ENCODE measurements at regions not wholly inside any gene's neighbourhood (a gene's known extent, or its start where the extent isn't known, plus 50 kb on each side); places are given as distances from the start of the nearest gene placed in this dataset.

DNA sequence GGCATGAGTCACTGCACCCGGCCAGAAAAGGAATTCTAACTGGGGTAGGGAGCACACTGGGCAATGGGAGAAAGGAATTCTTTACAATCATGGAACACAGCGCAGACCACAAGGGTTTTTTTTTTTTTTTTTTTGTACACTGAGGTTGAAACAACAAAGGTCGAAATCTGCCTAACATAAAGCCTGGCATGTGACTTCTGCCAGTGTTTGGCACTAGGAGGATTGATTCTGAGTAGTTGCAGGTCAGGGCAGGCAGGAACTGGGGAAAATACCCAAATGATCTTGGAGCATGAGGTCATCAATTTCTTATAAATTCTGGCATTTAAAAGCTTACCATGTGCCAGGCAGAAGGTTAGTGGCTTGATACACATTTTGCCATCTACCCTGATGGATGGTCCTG is 202.0 kb upstream of the SNX19 start:
- DNase-seq: no peak

DNA sequence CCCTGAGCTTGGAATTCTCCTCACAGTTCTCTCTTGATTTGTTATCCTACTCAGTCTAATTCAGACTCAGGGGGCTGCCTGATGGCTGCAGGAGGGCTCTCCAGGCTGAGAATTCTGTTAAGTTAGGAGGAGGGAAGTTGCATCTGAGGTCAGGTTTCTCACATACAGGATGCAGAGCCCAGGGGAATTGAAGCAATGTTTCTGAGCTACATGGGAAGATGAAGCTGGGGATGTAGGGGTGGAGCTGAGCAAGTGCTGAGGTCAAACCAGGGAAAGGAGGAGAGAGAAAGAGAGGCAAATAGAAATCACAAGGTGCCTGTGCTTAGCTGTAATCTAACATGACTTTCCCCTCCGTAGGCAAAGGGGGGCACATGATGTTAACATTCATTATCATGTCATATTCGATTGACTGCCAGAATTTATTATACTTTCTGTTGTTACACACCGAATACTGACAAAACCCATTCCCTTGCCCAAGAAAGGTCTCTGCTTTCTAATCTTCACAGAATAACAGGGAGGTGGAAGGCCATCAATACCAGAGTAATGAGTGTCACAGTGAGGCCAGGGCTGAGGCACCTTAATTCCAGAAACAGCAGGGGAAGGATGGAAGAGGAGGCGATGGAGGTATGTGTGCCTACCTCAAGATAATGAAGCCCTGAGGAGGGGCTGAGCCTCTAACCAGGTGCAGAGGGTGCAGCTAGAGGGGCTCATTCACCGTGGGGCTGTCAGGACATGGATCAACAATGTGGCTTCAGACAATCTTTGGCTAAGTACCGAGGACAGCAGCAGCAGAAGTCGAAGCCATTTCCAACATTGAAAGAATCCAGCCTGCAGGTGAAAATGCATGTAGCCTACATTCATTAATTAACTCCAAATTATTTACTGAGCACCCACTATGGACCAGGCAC is 205.4 kb upstream of the SNX19 start:
- DNase-seq: no peak

DNA sequence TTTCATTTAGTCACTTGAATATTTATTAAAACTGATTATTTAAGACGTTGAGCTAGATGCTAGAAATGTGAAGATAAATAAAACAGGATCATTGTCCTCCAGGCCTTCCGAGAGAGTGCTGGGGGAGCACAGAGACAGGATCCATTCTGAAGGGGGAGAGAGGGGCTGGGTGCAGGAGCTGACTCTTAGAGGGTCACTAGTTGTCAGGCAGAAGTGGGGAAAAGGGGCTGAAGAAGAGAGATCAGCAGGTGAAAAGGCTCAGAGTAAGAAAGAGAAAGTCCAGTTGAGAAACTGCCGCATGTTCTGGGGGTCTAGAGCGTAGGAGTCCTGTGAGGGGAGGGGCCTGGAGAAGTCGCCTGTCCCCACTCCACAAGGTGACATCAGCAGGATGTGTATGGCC is 206.2 kb upstream of the SNX19 start:
- no peak for DNase-seq

DNA sequence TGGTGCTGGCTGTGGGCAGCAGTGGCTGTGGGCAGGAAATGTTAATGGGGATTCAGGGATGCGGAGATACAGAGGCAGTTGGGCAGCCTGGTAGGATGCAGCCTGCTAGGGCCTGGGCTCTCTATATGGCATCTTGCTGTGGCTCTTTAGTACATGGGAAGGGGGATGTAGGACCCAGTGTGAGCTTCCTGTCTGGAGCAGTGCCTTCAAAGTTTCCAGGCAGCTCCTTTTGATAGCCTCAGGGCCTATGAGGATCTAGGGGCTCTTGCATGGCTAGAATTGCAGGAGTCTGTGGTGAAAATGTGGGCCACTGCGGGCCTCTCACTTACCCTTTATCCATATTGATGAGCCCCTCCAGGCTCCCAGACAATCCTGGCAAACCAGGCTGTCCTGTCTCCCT is 213.2 kb upstream of the SNX19 start:
- no peak for DNase-seq

DNA sequence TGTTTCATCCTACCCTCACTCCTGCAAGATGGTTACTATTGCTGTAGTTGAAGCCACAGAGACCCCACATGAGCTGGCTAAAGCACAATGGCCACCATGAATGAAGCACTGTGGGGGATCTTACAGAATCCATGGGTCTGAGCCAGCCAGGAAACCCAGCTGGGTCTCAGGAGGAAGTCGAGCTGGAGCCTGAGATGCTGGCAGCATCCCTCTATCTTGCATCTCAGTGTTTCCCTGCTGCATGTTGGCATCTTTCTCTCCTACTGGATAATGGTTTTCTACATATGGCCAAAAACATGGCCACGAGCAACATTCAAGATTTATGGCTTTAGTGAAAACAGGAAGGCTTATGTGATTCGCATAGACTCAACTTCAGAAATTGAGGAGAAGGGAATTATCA is 219.3 kb upstream of the SNX19 start:
- peak in 1 of 56 donors; percentile 1 for DNase-seq

DNA sequence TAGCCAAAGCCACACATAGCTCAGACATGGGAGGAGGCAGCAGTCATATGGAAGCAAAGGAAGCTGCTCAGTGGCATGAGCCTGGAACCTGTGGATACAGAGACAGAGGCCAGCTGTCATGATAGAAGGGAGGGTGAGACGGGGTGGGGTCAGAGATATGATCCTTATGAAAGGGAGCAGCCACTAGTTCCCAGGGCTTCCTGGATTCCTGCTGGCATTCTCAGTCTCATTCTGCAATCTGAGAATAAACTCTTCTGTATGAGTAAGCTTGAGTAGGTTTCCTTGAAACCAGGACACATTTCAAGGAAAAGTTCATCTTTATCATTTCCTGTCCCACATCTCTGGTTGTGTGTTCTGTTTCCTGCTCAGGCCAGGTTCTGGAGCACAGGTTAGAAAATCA is 220.2 kb upstream of the SNX19 start:
- no peak for DNase-seq

DNA sequence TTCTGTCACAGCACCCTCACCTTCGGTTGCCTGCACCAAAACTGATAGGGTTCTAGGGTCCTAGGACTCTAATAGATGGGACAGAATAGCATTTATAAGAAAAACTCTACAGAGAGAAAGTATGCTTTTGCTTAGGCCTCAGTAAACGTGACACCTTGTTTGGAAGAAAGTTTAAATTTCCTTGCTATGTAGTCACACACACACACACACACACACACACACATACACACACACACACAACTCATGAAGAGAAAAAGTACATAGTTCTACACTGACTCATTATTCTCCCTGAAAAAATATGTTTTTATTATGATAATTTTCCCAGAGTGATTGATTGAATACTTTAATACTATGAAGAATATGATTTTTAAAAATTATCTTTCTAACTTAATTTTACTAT is 220.8 kb upstream of the SNX19 start:
- DNase-seq: no peak

DNA sequence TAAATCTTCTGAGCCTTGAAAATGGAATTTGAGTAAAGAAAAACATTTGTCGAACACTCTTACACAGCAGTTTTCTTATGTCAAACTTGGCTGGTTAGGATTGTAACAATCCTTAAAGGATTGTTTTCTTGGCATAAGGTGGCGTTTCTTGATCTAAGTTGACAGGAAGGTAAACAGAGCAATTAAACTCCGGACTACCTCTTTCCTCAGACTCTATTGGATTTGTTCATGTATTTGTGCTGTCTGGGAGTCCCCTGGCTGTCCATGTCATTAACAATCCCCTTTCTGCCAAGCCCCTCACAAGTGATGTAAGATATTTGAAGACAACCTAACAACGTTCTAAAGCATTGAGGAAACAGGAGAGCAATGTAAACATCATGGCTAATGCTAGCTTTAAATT is 222.5 kb upstream of the SNX19 start:
- DNase-seq: no peak

DNA sequence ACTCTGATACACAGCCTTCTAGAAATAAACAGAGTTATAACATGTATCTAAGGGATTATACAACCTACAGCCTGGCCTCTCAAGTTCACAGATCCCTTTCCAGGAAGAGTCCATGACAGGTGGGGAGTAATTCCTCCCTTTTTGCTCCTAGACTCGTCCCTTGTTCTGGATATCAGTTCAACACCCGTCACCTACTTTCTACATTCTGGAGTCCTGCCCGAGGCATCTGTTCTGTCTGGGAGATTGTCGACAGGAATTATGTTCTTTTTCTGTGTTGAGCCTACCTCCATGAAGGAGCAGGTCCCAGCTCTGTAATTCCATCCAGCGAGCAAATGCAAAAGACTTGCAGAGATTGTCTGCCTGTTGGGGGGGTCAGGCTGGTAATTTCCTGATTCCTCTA is 224.6 kb upstream of the NTM start:
- DNase-seq: no peak

DNA sequence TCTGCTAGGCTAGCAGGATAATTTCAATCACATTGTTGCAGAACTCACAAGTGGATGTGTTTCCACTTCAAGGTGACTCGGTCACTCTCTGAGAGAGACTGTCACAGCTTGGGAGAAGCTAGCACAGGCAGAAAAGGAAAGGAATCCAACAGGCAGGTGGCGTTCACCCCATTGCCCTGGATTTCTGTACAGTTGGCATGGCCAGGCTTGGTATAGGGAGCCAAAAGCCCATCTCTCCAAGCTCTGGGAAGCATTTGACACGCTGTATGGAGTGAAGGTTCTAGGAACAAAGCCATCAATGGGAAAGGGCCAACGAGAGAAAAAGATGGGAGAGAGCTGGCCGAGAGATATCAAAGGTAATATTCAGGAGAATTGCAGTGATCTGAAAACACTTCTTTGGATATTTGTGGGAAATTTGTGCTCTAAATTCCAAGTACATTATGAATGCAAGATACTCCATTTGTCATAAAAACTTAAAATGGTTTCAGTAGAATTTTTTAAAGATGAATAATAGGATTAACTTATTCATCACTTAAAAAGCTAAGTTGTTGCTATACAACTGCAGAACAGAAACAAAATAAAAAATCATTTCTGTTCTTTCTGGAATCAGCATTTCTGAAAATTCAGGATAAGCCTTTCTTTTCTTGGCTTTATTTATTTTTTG is 223.5 kb upstream of the NTM start:
- DNase-seq: no peak

DNA sequence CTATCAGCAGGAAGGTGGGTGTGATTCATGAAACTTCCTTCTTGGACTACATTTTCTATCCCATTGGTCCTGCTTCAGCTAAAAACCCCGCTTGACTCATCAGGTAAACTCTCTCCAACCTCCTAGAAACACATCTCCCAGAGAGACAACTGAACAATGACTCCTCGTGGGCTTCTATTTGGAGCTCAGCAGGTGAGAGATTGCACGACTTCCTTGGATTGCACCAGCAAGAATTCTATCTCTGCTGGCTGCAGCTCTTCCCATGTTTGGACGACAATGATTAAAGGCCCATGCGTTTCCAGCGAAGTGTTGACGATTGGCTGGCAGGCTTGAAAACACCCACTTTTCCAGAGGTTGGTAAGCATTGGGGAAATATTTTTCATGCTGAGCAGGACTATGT is 216.1 kb upstream of the NTM start:
- no peak for DNase-seq

DNA sequence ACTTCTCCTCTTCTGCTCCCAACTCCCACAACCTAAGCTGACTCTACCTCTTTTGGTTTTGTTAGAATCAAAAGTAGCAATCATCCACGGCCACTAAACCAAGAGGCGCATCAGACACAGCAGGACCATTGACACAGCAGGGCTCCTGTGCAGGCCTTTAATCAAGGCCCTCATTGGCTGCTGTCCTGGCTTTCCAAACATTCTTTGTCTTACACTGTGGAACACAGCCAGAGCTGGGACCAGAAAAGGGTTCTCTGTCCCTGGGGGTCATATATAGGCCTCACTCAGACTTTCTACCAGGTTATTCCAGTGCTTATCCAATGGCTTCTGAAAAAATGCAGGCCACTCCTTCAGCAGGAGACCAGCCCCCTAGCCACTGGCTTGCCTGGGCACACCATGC is 212.7 kb upstream of the NTM start:
- peak in 9 of 56 donors; percentile 2 to 37 (median 16) for DNase-seq

DNA sequence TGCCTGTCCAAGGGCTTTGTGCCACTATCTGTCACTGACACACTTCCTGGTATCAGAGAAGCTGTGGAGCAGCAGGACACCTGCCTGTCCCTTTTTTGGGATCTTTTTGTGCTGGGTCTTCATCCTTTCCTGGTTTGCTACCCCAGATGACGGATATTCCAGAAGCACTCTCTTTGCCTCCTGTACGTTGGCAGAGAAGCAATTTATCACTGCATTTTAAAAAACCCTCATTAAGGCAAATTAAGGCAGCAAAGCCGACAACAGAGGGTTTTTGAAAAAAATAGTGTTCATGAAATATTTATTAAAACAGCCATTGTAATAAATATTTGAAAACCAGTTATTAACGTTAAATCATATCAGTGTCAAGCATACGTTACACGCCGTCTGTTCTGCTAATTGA is 209.6 kb upstream of the NTM start:
- DNase-seq: no peak

DNA sequence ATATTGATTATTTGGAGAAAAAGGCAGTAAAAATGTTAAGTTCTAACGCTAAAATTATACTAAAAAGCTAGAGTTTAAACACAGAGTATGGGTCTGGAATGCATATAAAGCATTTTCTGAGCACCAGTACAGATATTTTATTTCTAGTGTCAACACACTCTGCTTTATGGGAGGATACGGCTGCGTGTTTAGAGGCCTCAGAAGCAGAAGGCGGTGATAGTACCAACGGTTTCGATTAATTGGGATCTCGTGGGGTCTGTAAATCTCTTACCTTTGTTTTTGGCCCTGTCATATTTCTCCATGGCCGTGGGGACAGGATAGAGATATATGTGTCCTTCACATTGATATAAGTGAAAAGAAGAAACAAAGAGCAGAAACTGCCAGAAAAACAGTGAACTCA is 206.8 kb upstream of the NTM start:
- no peak for DNase-seq

DNA sequence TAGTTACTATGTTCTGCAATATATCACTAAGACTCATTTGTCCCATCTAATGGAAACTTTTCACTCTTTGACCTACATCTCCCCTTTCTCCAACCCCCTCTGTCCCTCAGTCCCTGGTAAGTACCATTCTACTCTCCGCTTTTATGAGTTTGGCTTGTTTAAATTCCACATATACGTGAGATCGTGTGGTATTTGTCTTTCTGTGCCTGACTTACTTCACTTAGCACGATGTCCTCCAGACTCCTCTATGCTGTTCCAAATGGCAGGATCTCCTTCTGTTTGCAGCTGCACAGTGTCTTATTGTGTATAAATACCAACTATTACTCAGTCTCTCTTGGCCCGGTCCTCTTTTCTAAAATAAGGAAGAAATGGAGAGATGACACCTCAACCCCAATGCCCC is 205.4 kb upstream of the NTM start:
- DNase-seq: no peak

DNA sequence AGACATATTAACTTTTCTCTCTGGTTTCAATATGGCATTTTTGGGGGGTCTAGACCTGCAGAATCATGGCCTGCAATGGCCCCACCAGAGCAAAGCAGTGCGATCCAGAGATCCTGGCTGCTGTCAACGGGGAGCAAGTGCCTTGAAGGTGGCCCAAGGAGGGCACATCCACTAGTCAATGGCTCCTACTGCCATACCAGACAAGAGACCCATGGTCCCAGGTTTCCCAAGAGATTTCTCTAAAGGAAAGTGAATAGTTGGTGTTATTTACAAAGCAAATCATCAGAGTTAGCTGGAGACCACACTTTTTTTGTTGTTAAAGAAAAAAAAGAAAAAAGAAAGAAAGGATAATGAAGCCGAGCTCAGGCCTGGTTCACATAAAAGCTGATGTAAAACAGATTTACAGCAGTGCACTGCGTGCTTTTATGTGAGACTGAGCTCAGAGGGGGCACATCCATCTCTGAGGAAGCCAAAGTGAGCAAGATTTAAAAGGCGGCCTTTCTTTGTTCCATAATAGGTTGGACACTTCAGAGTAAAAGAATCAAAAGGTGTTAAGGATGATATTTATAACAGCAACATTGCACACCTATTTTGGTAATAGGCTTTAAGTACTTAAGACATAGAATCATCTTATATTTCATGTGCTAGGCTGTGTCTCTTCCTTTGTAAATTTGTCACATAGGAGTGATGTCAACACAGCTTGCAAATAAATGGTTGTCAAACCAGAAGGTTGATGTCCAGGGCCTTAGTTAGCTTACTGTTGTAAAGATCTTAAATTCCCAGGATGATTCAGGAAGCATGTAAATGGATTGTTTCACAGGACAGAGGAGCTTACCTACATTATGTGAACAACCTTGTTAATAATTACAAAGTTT is 201.3 kb upstream of the NTM start:
- DNase-seq: no peak

DNA sequence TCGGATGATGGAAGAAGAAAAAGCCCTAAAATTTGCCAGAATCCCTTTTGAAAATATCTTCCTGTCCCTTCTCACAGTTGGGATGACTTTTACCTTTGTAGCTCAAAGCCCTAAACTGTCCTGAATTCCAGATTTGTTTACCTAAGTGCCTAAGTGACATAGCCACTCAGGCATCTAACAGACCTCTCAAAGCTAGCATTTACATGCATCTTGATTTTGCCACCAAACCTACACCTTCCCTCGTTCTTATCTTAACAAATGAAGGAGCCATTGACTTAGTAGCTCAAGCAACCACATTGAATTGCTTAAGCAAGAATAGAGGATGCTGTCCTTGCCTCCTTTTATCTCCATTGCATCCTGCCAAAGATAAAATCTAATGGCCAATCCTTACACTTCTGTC is 198.4 kb upstream of the NTM start:
- no peak for DNase-seq

DNA sequence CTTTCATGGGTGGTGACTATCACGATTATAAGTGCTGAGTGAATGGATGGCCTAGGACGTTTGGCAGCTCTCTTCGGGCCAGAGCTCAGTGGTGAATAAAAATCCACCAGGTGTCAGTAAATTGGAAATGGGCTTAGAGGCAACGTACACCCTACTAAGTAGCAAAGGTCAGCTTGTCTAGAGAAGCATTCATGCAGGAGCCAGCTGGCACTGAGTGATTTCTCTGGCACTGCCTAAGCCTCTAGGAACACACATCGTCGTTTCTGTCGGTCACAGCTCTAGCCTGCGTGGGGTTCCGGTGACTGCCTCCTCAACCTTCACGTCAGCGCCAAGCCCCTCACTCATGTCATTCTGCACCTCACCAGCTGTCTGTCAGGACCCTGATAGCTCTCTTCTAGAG is 192.4 kb upstream of the NTM start:
- no peak for DNase-seq

DNA sequence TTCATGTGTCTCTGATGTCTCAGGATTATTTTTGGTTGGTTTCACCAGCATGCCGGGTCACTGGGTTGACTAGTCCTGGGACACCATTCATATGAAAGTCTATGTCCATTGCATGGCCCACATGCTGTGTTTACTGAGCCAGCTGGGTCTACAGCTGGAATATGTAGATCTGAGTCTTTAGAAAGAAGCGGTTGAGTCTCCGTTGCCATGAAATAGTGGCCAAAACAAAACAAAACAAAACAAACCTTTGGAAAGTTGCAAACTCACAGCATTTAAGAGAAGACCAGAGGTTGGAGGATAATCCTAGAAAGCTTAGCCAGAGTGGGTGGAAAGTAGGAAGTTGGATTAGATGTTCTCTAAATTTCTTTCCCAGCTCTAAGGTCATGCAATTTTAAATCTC is 191.8 kb upstream of the NTM start:
- DNase-seq: no peak

DNA sequence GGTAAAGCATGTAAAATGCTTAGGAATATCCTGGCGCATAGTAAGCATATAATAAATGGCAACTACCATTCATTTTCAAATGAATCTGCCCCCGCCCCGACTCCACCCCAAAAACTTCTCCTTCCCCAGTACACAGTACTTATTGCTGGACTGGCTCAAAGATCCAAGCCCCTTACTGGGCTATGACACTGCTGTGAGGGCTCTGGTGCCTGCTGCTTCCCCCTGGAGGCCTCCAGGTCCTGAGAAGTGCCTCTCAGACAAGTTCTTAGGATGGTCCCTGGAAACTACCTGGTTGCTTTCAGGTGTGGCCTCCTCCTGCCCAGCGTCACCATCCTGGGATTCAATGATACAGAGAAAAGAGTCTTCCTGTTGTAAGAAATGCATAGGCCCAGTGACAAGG is 190.6 kb upstream of the NTM start:
- no peak for DNase-seq

DNA sequence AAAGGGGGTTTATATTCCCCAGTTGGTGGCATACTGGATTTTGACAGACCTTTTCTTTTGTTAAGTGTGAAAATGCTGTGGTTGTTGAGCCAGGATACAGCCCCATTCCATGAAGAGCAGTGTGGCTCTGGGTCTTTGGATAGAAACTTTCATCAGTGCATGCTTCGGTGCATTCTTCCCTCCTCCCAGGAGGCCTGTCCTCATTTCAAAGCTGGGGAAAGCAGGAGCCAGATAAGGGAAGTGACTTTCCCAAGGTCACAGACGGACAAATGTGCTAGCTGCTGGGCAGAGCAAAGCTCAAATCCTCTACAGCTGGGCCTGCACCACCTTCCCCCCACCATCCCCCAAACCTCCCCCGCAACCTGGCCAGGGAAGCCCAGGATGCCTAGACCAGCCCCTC is 184.5 kb upstream of the NTM start:
- no peak for DNase-seq

DNA sequence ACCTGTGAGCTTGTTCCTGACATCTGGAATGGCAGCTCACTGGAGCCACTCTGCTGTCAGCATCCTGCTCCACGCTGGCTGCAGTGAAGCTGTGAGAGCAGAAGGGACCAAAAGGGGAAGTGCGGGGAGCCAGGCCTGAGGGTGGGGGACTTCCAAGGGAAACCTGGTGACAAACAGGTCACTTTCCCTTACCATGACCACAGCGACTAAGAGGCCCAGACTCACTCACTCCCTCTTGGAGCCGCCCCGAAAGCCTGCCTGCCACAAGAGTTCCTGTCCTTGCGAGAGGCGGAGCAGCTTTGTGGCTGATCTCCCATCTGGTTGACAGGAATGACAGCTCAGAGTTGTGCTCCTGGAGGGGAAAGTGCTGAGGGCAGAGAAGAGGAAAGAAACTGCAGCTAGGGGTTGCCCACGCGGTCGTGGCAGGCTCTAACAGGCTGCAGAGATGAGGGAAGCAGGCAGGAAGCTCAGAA is 183.8 kb upstream of the NTM start:
- no peak for DNase-seq

All from amygdala (tissue), 56 donors.